Effector memory CD4-positive, alpha-beta T cell (primary cell): ENCODE measurements at regions not wholly inside any gene's neighbourhood (a gene's known extent, or its start where the extent isn't known, plus 50 kb on each side); places are given as distances from the start of the nearest gene placed in this dataset.

Experiments used
- DNase-seq, 3 donors: peaks; one replicate each; pipeline ENCODE4 v3.0.0-alpha.2; 2020
- H3K27ac ChIP-seq: 2 replicates; pipeline ENCODE4 v1.7.0; 2013; ENCODE audit warnings: mild to moderate bottlenecking, low read length, moderate library complexity; ENCODE audit not compliant: insufficient read depth, poor library complexity, severe bottlenecking
- H3K27me3 ChIP-seq: replicated peaks from 2 replicates; pipeline ENCODE4 v1.7.0; 2013; ENCODE audit warnings: mild to moderate bottlenecking, low read length; ENCODE audit not compliant: insufficient read depth, control insufficient read depth, poor library complexity, severe bottlenecking
- H3K36me3 ChIP-seq: 2 replicates; pipeline ENCODE4 v1.7.0; 2013; ENCODE audit warnings: mild to moderate bottlenecking, low read length, moderate library complexity; ENCODE audit not compliant: control insufficient read depth, insufficient read depth
- H3K4me1 ChIP-seq: 2 replicates; pipeline ENCODE4 v1.7.0; 2013; ENCODE audit warnings: low read length, mild to moderate bottlenecking; ENCODE audit not compliant: control insufficient read depth, insufficient read depth, poor library complexity, severe bottlenecking
- H3K4me3 ChIP-seq: 2 replicates; pipeline ENCODE4 v1.7.0; 2013; ENCODE audit warnings: low read length, low read depth, mild to moderate bottlenecking; ENCODE audit not compliant: insufficient read depth, poor library complexity, severe bottlenecking
- H3K9me3 ChIP-seq: 2 replicates; pipeline ENCODE4 v1.7.0; 2013; ENCODE audit warnings: mild to moderate bottlenecking, low read length, moderate library complexity; ENCODE audit not compliant: control insufficient read depth

- Histone ChIP-seq H3K36me3 (no peaks in the 10 kb centered on the region), H3K27ac (no peak overlapping the region), H3K4me1 (peaks cover 16% of the 10 kb centered on the region), H3K9me3 (no peaks in the 10 kb centered on the region), H3K27me3 (no peaks in the 10 kb centered on the region), H3K4me3 (no peak overlapping the region)
- DNase-seq, result no peak
These were observed 154.5 kb downstream of the KLF13 start for GRCh38 chr15:31481142-31481541.

DNA sequence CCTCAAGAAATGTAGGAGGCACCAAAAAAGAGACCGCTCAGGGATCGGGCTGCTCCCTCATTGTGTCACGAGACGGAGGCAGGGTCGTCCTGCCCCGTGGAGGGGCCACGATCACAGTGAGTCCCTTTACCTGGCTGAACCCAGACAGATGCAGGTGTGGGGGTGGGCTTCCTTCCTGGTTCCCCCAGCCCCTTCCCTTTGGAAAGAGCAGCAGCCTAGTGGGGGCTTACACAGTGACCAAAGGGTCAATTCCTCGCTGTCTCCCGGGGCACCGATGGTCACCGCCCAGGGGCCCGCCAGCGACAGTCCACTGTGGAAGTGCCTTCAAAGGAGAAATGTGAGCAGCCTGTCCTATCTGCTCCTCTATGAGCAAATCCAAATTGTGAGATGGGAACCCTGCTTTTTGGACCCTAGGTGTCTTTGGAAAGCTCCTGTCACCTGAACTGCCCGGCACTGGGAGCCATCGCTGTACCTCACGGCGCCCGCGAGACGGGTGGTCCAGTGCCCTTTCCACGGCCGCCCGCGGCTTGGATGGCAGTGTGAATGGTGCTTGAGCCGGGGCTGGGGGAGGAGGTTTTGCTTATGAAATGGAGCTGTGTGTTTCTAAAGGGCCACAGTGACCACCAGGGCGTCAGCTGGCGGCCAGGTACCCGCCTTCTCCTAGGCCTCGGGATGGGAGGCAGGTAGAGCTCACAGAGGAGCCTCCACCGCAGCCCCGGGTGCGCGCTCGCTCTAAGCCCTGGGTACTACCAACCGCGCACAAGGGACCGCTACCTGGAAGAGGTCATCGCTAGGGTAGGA, 155.7 kb downstream of the KLF13 start:
- Histone ChIP-seq H3K4me3 (peak overlapping the region; percentile 33), H3K4me1 (peaks cover 16% of the 10 kb centered on the region), H3K36me3 (no peaks in the 10 kb centered on the region), H3K27ac (no peak overlapping the region), H3K9me3 (no peaks in the 10 kb centered on the region), H3K27me3 (no peaks in the 10 kb centered on the region)
- no peak for DNase-seq

GRCh38 chr15:31483053-31483985, 156.7 kb downstream of the KLF13 start:
- no peak overlapping the region for H3K27ac ChIP-seq
- no peaks in the 10 kb centered on the region for H3K36me3 ChIP-seq
- DNase-seq, result peak in 2 of 3 donors; percentile 21 to 30
- H3K9me3 ChIP-seq, result no peaks in the 10 kb centered on the region
- H3K4me3 ChIP-seq, result peak overlapping the region; percentile 33
- H3K27me3 ChIP-seq, result no peaks in the 10 kb centered on the region
- H3K4me1 ChIP-seq, result peaks cover 20% of the 10 kb centered on the region

- H3K27ac ChIP-seq, result no peak overlapping the region
- no peaks in the 10 kb centered on the region for H3K27me3 ChIP-seq
- H3K4me3 ChIP-seq, result peak overlapping the region; percentile 33
- H3K36me3 ChIP-seq, result no peaks in the 10 kb centered on the region
- peak in 1 of 3 donors; percentile 20 for DNase-seq
- peaks cover 26% of the 10 kb centered on the region for H3K4me1 ChIP-seq
- no peaks in the 10 kb centered on the region for H3K9me3 ChIP-seq
These were observed 157.6 kb downstream of the KLF13 start for GRCh38 chr15:31483986-31484951.

DNA sequence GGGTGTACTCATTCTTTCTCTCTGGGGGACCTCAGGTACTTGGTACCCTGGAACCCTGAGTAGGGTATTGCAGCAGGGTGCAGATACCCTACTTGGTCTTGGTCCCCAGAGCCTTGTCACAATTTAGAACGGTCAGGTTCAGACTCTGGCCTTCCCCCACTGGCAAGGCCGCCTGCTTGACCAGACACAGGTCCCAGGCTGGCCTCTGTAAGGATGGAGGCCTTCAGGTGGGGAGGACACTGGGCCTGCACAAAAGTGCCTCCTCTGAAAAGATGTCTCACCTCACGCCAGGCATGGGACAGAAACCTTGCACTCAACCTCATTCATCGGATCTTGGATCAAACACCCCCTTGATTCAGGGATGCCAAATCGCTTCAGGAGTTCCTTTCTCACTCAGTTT, 158.4 kb downstream of the KLF13 start:
- Histone ChIP-seq H3K27ac (no peak overlapping the region), H3K9me3 (no peaks in the 10 kb centered on the region), H3K4me1 (peaks cover 26% of the 10 kb centered on the region), H3K27me3 (no peaks in the 10 kb centered on the region), H3K4me3 (no peak overlapping the region), H3K36me3 (no peaks in the 10 kb centered on the region)
- no peak for DNase-seq

GRCh38 chr15:31485431-31485830, 158.8 kb downstream of the KLF13 start:
- H3K36me3 ChIP-seq, result no peaks in the 10 kb centered on the region
- no peaks in the 10 kb centered on the region for H3K9me3 ChIP-seq
- peaks cover 26% of the 10 kb centered on the region for H3K4me1 ChIP-seq
- H3K27me3 ChIP-seq, result no peaks in the 10 kb centered on the region
- H3K27ac ChIP-seq, result no peak overlapping the region
- no peak for DNase-seq
- no peak overlapping the region for H3K4me3 ChIP-seq

DNA sequence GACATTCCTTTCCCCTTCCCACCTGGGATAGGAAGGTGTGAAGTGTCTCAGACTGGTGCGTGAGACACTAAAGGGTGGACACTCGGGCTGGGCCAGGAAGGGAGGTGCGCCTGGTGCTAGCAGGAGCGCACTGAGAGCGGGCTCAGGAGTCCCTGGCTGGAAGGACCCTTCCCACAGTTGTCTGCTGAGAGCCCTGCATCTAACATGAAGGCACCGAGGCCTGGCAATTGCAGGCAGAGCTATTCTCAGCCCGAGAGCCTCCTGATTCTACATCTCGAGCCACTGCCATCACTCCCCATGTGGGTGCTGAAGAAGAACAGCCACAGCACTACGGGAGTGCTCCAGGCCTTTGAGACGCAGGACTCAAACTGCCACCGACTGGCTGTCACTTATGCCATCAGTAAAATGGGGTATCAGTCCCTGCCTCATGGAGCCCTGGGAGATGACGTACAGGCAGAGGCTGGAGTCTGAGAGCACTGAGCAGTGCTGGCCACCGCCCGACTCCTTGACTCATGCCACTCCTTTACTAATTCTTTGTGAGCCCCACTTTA, 159.4 kb downstream of the KLF13 start:
- Histone ChIP-seq H3K36me3 (no peaks in the 10 kb centered on the region), H3K4me3 (no peak overlapping the region), H3K4me1 (peaks cover 26% of the 10 kb centered on the region), H3K9me3 (no peaks in the 10 kb centered on the region), H3K27ac (no peak overlapping the region), H3K27me3 (no peaks in the 10 kb centered on the region)
- no peak for DNase-seq

DNA sequence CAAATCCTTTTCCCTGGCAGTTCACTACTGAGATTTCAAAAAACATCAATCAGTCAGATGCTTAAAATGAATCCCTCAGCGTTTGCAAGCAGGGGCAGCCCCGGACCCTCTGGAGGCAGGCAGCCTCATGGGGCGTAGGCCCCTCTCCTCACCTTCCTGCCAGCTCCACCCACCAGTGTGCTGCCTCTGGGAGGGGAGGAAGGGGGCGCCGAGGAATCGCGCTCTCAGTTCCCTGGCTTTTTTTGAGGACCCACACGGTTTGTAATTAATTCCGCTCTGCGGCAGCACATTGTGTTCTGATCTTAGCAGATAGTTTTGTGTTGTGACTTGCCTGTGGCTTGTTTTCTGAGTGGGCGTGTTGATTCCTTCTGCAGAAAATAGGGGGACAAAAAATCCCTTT, 159.9 kb downstream of the KLF13 start:
- H3K27me3 ChIP-seq, result no peaks in the 10 kb centered on the region

DNA sequence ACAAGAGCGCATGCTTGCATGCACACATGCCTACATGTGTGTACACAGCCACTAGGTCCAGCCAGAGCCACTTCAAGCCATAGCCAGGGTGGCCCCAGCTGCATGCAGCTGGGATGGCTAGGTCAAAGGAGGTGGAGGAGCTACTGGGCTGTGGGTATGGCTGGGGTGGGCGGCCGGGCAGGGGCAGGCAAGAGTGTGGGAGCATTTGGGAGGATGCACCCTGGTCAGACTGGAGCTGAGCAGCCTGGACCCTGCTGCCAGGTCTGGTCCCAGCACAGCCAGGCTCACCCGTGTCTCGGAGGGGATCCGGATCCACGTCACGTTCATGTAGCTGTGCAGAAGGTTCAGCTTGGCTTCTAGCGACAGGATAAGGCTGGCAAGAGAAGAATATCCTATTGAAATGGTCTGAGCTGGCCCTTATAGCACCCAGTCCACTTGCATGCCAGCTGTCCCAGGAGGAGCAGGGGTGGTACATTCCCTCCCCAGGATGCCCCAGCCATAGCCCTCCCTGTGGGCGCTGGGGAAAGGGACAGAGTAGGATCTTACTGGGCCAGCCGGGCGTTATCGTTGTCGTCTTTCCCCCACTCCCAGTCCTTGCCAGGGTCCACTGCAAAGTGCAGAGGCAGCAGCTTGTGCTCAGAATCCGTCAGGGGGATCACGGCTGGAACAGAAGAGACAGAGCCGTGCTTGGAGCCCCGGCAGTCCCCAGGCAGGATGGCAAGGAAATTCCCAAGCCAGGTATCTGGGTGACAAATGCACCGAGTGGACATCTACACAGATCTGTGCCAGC, 160.5 kb downstream of the KLF13 start:
- Histone ChIP-seq H3K9me3 (no peaks in the 10 kb centered on the region), H3K27ac (no peak overlapping the region), H3K4me1 (peaks cover 22% of the 10 kb centered on the region), H3K36me3 (no peaks in the 10 kb centered on the region), H3K4me3 (no peak overlapping the region), H3K27me3 (no peaks in the 10 kb centered on the region)
- no peak for DNase-seq

More for the DNA sequence above, 159.9 kb downstream of the KLF13 start:
- no peaks in the 10 kb centered on the region for H3K9me3 ChIP-seq
- no peak overlapping the region for H3K27ac ChIP-seq
- H3K36me3 ChIP-seq, result no peaks in the 10 kb centered on the region
- H3K4me1 ChIP-seq, result peaks cover 26% of the 10 kb centered on the region
- H3K4me3 ChIP-seq, result no peak overlapping the region
- DNase-seq, result no peak
